MM.1S (cell line): ENCODE measurements at regions not wholly inside any gene's neighbourhood (a gene's known extent, or its start where the extent isn't known, plus 50 kb on each side); places are given as distances from the start of the nearest gene placed in this dataset.

Experiments used
- CTCF ChIP-seq: fragments of 300-600 bp; sonication (generic); IDR thresholded peaks from 2 replicates; pipeline ENCODE4 v1.5.1; 2016; ENCODE audit warnings: antibody characterized with exemption, low read length, mixed read lengths
- EZH2 ChIP-seq: fragments of 300-600 bp; sonication (generic); optimal IDR thresholded peaks from 2 replicates; pipeline ENCODE3; 2017; ENCODE audit warnings: low read depth, mild to moderate bottlenecking, antibody characterized with exemption, low read length, mixed read lengths
- EZH2phosphoT487 ChIP-seq: fragments of 300-600 bp; sonication (generic); IDR thresholded peaks from 2 replicates; pipeline ENCODE4 v1.6.1; 2018; ENCODE audit warnings: antibody characterized with exemption, low read length

- no peak for TF ChIP-seq EZH2
- no peak for TF ChIP-seq CTCF
- TF ChIP-seq EZH2phosphoT487 = no peak
Observed at GRCh38 chr4:129379429-129379828, 283.5 kb downstream of the C4orf33 start.
